ENCODE measurements at regions not wholly inside any gene's neighbourhood (a gene's known extent, or its start where the extent isn't known, plus 50 kb on each side); places are given as distances from the start of the nearest gene placed in this dataset. TPM values are rescaled to one million over a fixed set of nuclear protein-coding genes. Genes with fewer than 3 reads are reported as not detected.
A peak's percentile ranks its signal among the peaks of the same experiment; 100 is the strongest.

DNA sequence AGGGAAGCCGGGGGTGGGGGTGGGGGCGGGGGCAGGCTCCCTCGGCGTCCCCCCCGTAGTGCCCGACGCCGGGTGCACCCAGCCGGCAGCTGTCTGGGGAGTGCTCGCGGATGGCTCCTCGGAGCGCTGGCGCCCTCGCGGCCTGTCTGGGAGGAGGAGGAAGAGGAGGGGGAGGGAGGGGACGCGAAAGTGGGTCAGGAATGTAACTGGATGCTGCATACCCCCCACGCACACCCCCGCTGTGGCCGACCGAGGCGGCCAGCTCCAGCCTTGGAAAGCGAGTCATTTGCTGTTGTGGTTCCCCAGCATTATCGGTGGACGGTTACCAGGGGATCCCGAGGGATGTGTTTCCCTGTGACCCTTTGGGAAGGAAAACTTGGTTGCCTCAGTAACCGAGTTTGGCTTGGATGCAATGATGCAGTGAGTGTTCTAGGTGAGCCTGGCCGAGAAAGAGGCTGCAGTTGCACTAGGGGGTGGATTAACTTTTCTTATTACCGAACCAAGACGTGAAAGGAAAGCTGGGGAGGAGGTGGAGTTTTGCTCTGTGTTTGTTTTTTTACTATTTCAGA lies 55.2 kb upstream of the RREB1 start:
- H3K79me2 ChIP-seq (replicated peaks; ENCODE audit: insufficient read depth): no peaks in the 10 kb centered on the region
- peak overlapping the region; percentile 97 for H2AFZ ChIP-seq
- ATAC-seq: peak; percentile 20
- no peak for TF ChIP-seq ZNF331 (CRISPR knock-in tag; IDR thresholded peaks at IDR 0.05; ENCODE audit: low read depth)
- no peak for TF ChIP-seq CREB1 (CRISPR knock-in tag; IDR thresholded peaks at IDR 0.05; ENCODE audit: low read depth)
- TF ChIP-seq, protein P1, sequence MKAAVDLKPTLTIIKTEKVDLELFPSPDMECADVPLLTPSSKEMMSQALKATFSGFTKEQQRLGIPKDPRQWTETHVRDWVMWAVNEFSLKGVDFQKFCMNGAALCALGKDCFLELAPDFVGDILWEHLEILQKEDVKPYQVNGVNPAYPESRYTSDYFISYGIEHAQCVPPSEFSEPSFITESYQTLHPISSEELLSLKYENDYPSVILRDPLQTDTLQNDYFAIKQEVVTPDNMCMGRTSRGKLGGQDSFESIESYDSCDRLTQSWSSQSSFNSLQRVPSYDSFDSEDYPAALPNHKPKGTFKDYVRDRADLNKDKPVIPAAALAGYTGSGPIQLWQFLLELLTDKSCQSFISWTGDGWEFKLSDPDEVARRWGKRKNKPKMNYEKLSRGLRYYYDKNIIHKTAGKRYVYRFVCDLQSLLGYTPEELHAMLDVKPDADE (IDR thresholded peaks at IDR 0.05): no peak
- Mint-ChIP-seq H3K4me3 (peak overlapping the region; percentile 74), H3K27me3 (ENCODE audit: insufficient read depth, low read depth, poor library complexity) (peaks cover 7% of the 10 kb centered on the region), H3K36me3 (ENCODE audit: low read depth) (no peaks in the 10 kb centered on the region), H3K27ac (no peak overlapping the region), H3K9me3 (no peaks in the 10 kb centered on the region), H3K4me1 (peaks cover 21% of the 10 kb centered on the region)
- H3F3A ChIP-seq (replicated peaks; ENCODE audit: low read depth): 0 out of 2 replicates have a peak, but pooled peaks cover 5% of the 10 kb centered on the region
- H3K9me2 ChIP-seq (ENCODE audit: insufficient read depth): no peaks in the 10 kb centered on the region
- no peak overlapping the region for H3K27ac ChIP-seq (ENCODE audit: low read depth)
- H3K4me1 ChIP-seq (ENCODE audit: insufficient read depth): peaks cover 18% of the 10 kb centered on the region
- peak; percentile 57 for DNase-seq (ENCODE audit: low spot score)
- H3K36me3 ChIP-seq (ENCODE audit: insufficient read depth): no peaks in the 10 kb centered on the region
- peaks cover 30% of the 10 kb centered on the region for H3K27me3 ChIP-seq (ENCODE audit: insufficient read depth)
- H3K4me2 ChIP-seq: peak overlapping the region; percentile 94
- peak overlapping the region; percentile 94 for H3K4me3 ChIP-seq
- H4K20me1 ChIP-seq (replicated peaks; ENCODE audit: insufficient read depth): no peaks in the 10 kb centered on the region

DNA sequence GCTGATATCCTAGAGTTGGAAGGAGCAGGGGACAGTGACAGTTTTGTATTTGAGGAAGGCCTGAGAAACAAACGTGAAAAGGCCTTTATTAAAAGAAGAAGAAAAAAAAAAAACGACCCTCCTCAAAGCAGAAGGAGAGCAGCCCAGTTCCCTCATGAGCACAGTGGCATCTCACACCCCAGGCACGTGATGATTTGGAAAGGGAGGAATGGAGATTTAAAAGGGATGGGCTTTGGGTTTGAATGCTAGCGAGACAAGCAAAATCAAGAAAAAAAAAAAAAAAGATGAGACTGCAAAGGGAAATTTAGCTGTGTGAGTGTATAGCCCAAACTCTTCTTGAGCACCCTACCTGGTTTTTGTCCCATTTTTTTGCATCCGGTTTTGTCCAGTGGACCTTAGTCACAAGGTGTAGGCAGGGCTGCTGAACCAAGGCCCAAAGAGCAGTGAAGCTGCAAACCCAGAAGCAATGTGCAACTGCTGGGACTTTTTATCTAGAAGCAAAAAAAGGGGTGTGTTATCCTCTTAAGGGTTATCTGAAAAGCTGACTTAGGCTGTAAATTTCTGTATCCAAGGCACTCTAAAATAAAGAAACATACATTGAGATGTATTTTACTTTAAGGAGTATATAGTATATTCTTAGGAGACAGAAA lies 54.5 kb upstream of the RREB1 start:
- peaks cover 21% of the 10 kb centered on the region for H3K4me1 Mint-ChIP-seq
- H3K36me3 Mint-ChIP-seq (ENCODE audit: low read depth): no peaks in the 10 kb centered on the region
- H3K4me2 ChIP-seq: peak overlapping the region; percentile 94
- TF ChIP-seq, protein P2, sequence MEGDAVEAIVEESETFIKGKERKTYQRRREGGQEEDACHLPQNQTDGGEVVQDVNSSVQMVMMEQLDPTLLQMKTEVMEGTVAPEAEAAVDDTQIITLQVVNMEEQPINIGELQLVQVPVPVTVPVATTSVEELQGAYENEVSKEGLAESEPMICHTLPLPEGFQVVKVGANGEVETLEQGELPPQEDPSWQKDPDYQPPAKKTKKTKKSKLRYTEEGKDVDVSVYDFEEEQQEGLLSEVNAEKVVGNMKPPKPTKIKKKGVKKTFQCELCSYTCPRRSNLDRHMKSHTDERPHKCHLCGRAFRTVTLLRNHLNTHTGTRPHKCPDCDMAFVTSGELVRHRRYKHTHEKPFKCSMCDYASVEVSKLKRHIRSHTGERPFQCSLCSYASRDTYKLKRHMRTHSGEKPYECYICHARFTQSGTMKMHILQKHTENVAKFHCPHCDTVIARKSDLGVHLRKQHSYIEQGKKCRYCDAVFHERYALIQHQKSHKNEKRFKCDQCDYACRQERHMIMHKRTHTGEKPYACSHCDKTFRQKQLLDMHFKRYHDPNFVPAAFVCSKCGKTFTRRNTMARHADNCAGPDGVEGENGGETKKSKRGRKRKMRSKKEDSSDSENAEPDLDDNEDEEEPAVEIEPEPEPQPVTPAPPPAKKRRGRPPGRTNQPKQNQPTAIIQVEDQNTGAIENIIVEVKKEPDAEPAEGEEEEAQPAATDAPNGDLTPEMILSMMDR (conservative IDR thresholded peaks at IDR 0.05; ENCODE audit: low read depth in 2 of 2): no peak
- TF ChIP-seq ZNF331 (CRISPR knock-in tag; IDR thresholded peaks at IDR 0.05; ENCODE audit: low read depth) (no peak), CREB1 (CRISPR knock-in tag; IDR thresholded peaks at IDR 0.05; ENCODE audit: low read depth) (no peak)
- TF ChIP-seq, protein P3, sequence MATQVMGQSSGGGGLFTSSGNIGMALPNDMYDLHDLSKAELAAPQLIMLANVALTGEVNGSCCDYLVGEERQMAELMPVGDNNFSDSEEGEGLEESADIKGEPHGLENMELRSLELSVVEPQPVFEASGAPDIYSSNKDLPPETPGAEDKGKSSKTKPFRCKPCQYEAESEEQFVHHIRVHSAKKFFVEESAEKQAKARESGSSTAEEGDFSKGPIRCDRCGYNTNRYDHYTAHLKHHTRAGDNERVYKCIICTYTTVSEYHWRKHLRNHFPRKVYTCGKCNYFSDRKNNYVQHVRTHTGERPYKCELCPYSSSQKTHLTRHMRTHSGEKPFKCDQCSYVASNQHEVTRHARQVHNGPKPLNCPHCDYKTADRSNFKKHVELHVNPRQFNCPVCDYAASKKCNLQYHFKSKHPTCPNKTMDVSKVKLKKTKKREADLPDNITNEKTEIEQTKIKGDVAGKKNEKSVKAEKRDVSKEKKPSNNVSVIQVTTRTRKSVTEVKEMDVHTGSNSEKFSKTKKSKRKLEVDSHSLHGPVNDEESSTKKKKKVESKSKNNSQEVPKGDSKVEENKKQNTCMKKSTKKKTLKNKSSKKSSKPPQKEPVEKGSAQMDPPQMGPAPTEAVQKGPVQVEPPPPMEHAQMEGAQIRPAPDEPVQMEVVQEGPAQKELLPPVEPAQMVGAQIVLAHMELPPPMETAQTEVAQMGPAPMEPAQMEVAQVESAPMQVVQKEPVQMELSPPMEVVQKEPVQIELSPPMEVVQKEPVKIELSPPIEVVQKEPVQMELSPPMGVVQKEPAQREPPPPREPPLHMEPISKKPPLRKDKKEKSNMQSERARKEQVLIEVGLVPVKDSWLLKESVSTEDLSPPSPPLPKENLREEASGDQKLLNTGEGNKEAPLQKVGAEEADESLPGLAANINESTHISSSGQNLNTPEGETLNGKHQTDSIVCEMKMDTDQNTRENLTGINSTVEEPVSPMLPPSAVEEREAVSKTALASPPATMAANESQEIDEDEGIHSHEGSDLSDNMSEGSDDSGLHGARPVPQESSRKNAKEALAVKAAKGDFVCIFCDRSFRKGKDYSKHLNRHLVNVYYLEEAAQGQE (IDR thresholded peaks at IDR 0.05; ENCODE audit: unreplicated experiment): no peak
- H2AFZ ChIP-seq: peak overlapping the region; percentile 97
- peak overlapping the region; percentile 74 for H3K4me3 Mint-ChIP-seq
- H4K20me1 ChIP-seq (replicated peaks; ENCODE audit: insufficient read depth): no peaks in the 10 kb centered on the region
- DNase-seq (ENCODE audit: low spot score): no peak
- H3F3A ChIP-seq (replicated peaks; ENCODE audit: low read depth): 0 out of 2 replicates have a peak, but pooled peaks cover 5% of the 10 kb centered on the region
- no peak overlapping the region for H3K27ac ChIP-seq (ENCODE audit: low read depth)
- peak overlapping the region; percentile 94 for H3K4me3 ChIP-seq
- H3K27me3 Mint-ChIP-seq (ENCODE audit: insufficient read depth, low read depth, poor library complexity): peaks cover 11% of the 10 kb centered on the region
- H3K4me1 ChIP-seq (ENCODE audit: insufficient read depth): peaks cover 18% of the 10 kb centered on the region
- ATAC-seq: no peak
- no peaks in the 10 kb centered on the region for H3K9me3 Mint-ChIP-seq
- H3K27me3 ChIP-seq (ENCODE audit: insufficient read depth): peaks cover 30% of the 10 kb centered on the region
- no peak overlapping the region for H3K27ac Mint-ChIP-seq
- H3K79me2 ChIP-seq (replicated peaks; ENCODE audit: insufficient read depth): no peaks in the 10 kb centered on the region
- no peaks in the 10 kb centered on the region for H3K36me3 ChIP-seq (ENCODE audit: insufficient read depth)
- no peaks in the 10 kb centered on the region for H3K9me2 ChIP-seq (ENCODE audit: insufficient read depth)

Small RNA genes in the stretch of these regions (small RNA-seq; reads per million reads assigned to genes)
- gene RN7SL554P (ENCODE audit: low replicate concordance): not detected
